HG02884 (cell line): ENCODE measurements at regions not wholly inside any gene's neighbourhood (a gene's known extent, or its start where the extent isn't known, plus 50 kb on each side); places are given as distances from the start of the nearest gene placed in this dataset.

Experiments used
- ATAC-seq: cut with Tn5 transposase; IDR thresholded peaks from one replicate; pipeline ENCODE4 v1.9.1; 2021; ENCODE audit warnings: mild to moderate bottlenecking, moderate library complexity; ENCODE audit not compliant: unreplicated experiment

GRCh38 chr4:130131536-130131935, 1035.6 kb downstream of the C4orf33 start:
- no peak for ATAC-seq

GRCh38 chr4:130141651-130142050, 1045.7 kb downstream of the C4orf33 start:
- no peak for ATAC-seq

GRCh38 chr4:130143656-130144055, 1047.7 kb downstream of the C4orf33 start:
- ATAC-seq: no peak

- no peak for ATAC-seq
Measured at GRCh38 chr4:130146773-130147172, 1050.8 kb downstream of the C4orf33 start.

- no peak for ATAC-seq
Measured at GRCh38 chr4:130147641-130148040, 1051.7 kb downstream of the C4orf33 start.

- ATAC-seq: no peak
Measured at GRCh38 chr4:130154901-130155300, 1058.9 kb downstream of the C4orf33 start.

GRCh38 chr4:130163701-130164100, 1067.7 kb downstream of the C4orf33 start:
- no peak for ATAC-seq

GRCh38 chr4:130165381-130165780, 1069.4 kb downstream of the C4orf33 start:
- ATAC-seq: no peak

GRCh38 chr4:130172156-130172555, 1076.2 kb downstream of the C4orf33 start:
- no peak for ATAC-seq

GRCh38 chr4:130178106-130178505, 1082.2 kb downstream of the C4orf33 start:
- no peak for ATAC-seq

- ATAC-seq: no peak
Measured at GRCh38 chr4:130183096-130183495, 1087.1 kb downstream of the C4orf33 start.

- no peak for ATAC-seq
Measured at GRCh38 chr4:130183766-130184165, 1087.8 kb downstream of the C4orf33 start.

- no peak for ATAC-seq
Measured at GRCh38 chr4:130185123-130185522, 1089.2 kb downstream of the C4orf33 start.

GRCh38 chr4:130186931-130187330, 1091.0 kb downstream of the C4orf33 start:
- no peak for ATAC-seq

GRCh38 chr4:130187587-130187986, 1091.6 kb downstream of the C4orf33 start:
- no peak for ATAC-seq

GRCh38 chr4:130192787-130193186, 1096.8 kb downstream of the C4orf33 start:
- no peak for ATAC-seq

- ATAC-seq: no peak
Measured at GRCh38 chr4:130197946-130198345, 1102.0 kb downstream of the C4orf33 start.

GRCh38 chr4:130203571-130203970, 1107.6 kb downstream of the C4orf33 start:
- ATAC-seq: no peak

GRCh38 chr4:130210864-130211263, 1114.9 kb downstream of the C4orf33 start:
- no peak for ATAC-seq

- ATAC-seq: no peak
Measured at GRCh38 chr4:130214268-130214667, 1118.3 kb downstream of the C4orf33 start.

- peak; percentile 99 for ATAC-seq
Measured at GRCh38 chr4:130233377-130234047, 1137.6 kb downstream of the C4orf33 start.

- ATAC-seq: no peak
Measured at GRCh38 chr4:130238121-130238520, 1142.2 kb downstream of the C4orf33 start.

GRCh38 chr4:130249002-130249401, 1153.0 kb downstream of the C4orf33 start:
- ATAC-seq: no peak
